NCI-H128 (cell line): ENCODE measurements at regions not wholly inside any gene's neighbourhood (a gene's known extent, or its start where the extent isn't known, plus 50 kb on each side); places are given as distances from the start of the nearest gene placed in this dataset.

Experiments
- DNase-seq: peaks from one replicate; lab custom pipeline; 2025; ENCODE audit not compliant: unreplicated experiment; lab: John Stamatoyannopoulos, UW

DNA sequence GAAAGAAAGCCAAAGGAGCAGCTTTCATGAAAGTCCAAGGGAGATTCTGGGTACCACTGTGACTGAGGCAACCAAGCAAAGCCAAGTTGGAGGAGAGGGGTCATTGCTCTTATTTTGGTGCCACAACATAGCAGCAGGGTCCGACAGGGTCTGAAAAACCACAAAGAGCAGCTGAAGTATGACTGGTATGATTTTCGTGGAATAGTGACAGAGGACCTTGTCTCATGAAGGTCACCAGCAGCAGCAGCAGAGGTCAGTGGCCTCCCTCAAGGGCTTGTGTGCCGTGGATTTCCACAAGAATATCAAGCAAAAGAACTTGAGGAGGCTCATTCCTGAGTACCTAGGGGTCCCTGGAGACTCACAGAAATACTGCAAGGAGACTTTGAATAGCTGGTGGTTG lies 160.9 kb upstream of the SYT6 start:
- DNase-seq = no peak

DNA sequence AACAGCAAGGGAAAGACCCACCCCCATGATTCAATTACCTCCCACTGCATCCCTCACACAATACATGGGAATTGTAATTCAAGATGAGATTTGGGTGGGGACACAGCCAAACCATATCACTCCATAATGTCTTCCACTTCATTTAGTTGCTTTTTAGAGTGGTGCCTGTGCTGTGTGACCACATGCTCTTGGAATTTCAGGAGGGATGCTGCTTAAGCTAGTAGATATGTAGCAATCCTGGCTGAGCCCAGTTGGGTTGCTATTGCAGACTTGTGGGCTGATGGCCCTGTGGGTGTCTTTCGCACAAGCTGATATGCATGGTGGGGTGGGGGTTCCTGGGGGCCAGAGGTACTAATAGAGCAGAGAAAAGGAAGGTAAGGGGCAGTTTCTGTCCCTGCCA lies 160.4 kb upstream of the SYT6 start:
- no peak for DNase-seq

DNA sequence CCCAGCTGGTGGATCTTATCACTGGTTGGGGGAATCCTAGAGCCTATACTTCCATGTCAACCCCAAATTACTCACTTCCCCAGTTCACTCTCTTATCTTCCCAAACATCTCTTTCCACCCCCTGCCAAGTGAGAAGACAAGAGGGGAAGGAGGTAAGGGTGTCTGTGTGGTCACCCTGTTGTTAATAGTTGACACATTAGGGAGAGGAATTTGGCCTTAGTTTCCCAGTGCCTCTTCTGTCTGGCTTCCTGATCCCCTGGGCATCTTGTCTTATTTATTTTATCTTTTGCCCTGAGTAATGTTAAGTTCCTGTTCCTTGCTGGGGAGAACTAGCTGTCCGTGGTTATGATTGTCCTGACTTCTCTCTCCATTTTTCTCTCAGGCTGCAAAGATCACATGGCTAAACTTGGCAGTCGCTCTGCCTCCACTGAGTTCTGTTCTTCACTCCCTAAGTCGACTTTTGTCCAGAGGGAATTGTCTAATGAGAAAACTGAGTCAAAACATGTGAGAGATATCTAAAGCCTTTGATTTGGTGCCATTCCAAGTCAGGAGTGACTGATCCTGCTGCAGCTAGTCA lies 157.1 kb upstream of the SYT6 start:
- no peak for DNase-seq

DNA sequence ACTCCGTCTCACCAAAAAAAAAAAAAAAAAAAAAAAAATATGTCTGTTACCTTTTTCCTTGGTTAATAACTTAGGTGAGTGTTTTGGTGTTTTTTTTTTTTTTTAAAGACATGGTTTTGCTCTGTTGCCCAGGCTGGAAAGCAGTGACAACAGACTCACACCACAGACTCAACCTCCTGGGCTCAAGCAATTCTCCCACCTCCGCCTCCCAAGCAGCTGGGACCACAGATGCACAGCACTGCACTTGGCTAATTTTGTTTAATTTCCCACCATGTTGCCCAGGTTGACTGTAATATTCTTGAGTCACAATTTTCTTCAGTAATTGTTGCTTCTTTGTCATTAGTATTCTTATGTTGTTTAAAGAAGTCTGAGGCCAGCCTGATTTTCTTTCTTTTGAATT lies 149.2 kb upstream of the SYT6 start:
- DNase-seq = no peak

DNA sequence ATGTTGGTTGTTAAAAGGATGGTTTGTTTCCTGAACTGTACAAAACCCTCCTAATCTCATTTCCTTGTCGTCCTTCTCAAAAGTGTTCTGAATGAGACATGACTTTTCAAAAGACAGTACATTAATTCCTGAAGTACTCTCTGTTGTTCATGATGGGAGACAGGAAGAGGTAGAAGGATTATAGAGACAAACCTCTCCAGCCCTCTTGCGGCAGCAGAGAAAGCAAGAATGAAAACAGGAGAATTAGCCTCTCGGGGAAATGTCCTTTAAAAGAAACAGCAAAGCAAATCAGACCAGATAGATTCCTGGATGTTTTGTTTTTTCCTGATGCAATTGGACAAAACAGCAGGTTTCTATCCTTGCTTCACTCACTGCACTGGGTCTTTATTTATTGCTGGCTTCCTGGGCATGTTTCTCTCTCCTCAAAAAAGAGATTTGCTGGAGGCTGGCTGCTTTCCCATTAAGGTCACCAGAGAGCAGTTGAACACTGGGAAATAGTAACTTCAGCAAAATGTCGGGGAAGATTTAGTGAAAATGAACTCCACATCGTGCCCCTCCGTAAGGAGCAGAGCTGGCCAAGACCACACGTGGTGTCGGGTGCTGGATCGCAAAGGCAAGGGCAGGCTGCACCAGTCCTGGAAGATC lies 145.8 kb upstream of the SYT6 start:
- no peak for DNase-seq

DNA sequence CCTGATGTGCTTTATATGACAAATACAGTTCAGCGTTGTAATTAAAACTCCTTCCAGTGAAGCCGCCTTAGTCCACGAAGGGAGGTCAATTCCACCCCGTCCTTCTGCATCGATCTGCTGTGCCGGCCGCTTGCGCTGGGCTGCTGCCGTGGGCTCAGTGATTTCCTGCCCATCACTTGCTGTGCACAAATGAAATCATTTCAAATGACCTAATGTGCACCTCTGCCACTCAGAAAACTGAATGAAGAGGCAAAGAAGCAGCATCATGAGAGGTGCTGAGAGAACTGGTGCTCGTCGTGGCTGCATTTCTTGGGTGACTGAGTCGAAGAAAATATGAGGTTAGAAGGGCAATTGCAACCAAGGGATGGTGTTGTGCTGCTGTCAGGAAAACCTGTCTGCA lies 144.3 kb upstream of the SYT6 start:
- no peak for DNase-seq

DNA sequence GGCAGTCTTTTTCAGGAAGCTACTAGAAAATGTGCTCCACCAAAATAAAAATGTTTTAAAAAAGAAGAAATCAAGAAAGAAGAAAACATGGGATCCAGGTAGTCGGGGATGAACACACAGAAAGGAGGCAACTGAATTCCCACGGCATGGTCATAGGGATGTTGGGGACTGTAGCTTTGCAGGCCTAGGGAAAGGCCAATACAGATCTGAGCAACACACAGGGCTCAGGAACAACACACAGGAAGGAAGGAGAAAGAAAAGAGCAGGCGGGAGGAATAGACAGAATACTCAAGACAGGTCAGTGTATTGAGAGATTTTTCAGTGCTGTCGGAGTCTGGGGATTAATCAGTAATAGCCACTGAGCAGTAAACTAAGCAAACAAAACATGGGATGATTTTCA lies 142.7 kb upstream of the SYT6 start:
- DNase-seq = no peak

DNA sequence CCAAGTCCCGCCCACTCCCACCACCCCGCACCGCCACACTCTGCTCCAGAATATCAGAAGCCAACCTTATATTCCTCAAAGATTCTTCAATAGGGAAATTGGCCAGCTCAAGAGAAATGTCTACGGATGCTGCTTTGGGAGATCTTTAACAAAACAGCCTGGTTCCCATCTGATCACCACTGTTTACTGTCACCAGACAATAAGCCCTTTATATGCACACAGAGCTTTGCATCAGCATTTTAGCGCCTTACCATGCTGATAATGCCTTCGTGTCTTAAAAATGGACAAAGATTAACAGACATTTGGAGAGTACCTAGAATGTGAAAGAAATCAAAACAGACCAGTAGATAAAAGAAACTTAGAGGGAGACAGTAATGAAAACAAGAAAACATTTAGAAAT lies 141.7 kb upstream of the SYT6 start:
- no peak for DNase-seq

DNA sequence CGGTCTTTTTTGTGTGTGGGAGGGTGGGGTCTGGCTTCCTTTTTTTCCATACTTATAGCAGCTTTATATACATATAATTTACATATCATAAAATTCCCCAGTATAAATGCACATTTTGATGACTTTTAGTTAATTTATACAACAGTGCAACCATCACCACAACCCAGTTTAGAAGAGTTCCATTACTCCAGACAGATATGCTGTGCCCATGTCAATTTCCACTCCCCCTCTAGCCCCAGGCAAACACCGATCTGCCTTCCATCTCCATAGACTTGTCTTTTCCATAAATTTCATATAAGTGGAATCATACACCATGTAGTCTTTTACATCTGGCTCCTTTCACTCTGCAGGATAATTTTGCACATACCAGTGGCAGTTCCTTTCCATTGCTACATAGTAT lies 139.2 kb upstream of the SYT6 start:
- no peak for DNase-seq

DNA sequence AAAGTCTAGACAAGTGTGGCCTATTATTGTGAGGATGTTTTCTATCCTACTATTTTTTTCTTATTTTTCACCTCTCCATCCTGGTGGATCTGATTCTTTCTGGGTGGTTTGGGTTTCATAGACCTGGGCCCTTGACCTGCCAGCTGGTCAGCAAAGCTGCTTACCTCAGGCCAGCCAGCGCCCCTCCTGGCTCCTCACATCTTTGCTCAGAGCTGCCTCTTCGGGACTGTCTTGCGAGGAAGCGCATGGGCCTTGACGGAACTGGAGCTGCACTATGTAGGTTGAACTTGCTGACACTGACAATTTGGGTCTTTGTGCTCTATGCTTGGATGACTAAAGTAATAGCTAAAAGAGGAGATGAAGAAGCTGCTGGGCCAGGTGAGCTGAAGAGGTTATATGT lies 138.5 kb upstream of the SYT6 start:
- DNase-seq = no peak

DNA sequence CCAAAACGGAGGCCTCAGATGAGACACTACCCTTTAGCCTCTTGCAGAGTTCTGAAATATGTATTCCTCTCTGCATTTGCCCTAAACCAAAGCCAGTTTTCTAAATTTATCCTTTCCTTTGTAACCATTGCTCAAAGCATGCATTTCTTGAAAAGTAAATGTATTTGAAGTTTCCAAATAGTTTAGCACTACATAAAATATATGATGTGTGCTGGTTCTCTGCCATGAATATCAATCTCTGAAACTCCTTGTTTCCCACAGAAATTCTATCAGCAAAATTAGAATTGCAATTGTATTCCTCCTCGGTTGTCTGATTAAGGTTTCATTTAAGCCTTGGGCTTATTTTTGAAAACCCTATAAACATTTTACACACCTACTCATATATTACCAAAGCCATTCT lies 137.1 kb upstream of the SYT6 start:
- DNase-seq = no peak

DNA sequence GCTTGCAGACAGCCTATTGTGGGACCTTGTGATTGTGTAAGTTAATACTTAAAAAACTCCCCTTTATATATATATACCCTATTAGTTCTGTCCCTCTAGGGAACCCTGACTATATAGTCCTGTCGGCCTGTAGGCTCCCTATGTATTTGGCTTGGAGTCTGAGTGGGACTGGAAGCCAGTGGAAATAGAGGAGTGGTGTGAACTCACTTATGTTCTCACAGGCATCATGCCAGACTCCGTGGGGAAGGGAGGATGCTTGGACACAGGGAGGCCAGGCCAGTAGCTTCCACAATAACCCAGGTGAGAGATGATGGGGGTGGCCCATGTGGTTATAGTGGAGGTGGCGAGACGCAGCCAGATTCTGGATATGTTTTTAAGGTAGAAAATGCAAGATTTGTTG lies 136.7 kb upstream of the SYT6 start:
- DNase-seq = no peak

DNA sequence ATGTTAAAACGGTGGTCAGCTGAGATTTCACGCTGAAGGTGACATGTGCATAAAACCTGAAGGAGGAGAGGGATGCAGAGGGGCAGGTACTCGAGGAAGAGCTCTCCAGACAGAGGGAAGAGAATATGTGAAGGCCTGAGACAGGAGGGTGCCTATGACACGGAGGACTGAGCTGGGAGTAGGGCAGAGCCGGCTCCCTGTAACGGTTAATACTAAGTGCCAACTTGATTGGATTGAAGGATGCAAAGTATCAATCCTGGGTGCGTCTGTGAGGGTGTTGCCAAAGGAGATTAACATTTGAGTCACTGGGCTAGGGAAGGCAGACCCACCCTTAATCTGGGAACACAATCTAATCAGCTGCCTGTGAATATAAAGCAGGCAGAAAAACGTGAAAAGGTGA lies 136.2 kb upstream of the SYT6 start:
- DNase-seq = no peak

DNA sequence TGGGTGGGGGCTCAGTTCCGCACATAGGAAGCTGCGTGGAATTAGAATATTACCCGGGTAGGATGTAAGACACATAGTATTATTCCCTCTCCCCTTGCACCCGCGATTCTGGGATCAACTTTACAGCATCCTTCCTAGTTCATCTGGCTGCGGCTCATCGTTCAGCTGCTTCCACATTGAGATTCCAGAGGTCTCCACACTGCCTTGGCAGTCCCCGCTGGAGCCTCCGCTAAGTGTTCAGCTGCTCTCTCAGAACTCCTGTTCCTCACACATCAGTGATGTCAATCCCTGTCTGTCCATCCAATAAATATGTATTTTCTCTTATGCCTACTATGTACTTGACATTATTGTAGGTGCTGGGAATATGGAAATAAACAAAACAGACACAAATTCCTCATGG lies 135.6 kb upstream of the SYT6 start:
- DNase-seq = no peak

DNA sequence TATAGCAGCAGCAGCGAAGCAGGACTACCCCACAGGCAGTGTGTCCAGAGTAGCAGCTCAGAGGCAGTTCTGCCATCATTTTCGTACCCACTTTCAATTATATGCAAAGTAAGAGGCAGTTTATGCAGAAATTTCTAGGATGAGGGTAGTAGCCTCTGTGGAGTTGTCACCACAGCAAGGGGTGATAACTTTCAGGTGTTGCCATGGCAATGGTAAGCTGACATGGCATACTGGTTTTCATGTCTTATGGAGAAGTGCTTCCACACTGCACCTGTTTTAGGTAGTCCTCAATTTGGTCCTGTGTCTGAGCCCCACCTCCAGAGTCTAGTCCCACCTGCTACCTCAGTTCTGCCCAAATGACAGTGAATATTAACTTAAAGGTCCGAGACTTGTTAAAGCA lies 133.3 kb upstream of the SYT6 start:
- DNase-seq = no peak

DNA sequence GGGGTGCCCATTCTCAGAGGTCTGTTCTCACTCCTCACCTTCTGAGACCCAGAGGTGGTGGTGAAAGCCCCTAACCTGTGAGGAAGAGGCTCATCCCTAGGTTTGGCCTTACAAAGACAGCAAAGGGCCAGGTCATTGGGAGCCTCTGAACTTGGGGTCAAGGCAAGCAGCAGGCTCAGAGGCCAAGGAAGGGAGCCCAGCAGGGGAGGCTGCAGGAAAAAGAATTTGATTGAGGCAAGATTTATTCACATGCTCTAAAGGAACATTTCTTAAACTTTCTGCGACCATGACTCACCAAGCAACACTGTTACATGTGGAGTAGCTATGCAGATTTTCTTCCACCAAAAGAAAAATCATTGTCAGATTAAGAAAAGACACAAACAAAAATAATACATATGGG lies 132.5 kb upstream of the SYT6 start:
- DNase-seq = no peak

DNA sequence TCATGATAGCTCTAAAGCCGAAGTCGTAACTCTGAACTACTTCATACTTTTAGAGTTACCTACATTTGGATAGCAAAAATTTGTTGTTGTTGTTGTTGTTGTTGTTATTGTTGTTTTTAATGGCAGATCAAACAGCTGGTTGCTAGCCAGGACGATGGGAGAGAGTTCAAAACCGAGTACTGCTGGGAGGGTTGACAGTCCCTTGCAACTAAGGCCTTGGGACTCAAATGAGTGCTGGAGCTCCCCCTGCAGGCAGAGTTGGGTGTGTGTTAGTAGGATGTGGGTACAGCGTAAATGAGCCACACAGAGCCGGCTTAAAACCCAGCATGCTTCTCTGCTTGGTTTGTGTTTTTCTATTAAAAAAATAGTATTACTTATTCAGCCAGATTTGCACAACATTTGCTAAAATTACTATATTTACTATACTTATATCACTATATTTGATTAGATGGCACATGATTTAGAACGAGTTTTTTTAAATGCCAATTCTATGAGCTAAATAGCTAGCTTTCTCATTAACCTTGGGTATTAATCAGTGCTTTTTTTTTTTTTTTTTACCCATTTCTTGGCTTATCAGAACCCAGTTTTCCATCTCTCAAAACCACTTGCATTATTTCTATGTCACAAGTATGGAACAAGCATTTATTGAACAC lies 129.2 kb upstream of the SYT6 start:
- peak; percentile 68 for DNase-seq

DNA sequence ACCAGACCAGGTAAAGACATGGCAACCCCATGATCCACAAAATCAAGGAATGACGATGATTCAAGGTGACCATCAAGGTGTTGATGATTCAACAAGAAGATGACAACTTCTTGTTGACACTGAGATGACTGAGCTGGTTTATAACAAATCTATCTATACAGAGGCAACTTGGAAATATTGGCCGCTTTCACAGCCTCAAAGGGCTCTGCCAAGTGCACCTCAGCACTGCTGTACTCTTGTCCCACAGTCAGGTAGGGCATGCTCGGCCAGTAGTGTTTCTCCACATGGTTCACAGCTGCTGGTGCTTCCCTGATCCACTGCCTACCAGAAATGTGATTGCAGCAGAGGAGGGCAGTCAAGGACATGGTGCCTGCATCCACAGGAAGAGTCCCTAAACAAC lies 125.2 kb upstream of the SYT6 start:
- no peak for DNase-seq

DNA sequence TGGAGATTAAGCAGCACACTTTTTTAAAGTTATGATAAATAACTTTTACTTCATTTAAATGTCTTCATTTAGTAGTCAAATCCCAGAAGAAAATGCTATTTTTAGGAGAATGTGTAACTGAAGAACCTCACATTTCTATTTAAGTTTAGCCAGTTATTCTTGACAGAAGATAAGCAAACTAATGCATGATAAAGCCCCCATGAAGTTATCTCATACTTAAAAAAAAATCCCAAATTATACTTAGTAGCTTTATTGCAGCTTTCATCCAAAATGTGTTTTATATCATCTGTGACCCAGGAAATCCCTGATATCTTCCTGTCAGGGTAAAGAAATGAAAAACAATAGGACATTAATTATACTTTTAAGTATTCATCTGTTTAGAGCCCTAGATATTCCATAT lies 124.8 kb upstream of the SYT6 start:
- no peak for DNase-seq

DNA sequence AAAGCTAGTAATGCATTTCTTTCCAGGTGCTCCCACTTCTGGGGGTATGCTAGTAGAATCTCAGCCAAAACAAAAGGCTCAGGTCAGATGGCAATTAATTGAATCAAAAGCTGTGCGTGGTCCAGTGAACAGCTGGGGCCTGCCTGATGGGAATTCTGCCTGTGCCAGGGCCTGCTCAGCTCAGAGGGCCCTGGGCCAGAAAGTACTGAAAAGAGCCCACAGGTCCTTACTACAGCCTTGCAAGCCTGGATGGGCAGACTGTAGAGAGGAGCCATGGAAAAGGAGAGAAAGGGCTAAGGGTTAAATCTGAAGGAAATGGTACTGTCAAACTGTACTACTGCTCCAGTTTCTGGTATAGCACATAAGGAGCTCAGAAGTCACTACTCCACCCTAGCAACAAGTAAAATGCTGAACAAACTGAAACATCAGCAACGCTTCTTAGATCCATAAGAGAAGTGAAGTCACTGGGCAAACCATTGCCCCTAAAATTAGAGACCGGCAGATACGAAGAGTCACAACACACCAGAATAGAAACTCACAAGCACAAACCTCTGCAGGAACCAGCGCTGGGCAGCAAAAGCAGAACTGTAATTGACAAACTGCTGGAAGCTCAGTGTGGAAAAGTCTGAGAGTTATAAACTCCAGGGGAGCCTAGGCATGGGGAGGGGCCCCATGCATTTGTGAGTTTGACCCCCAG lies 121.1 kb upstream of the SYT6 start:
- no peak for DNase-seq

DNA sequence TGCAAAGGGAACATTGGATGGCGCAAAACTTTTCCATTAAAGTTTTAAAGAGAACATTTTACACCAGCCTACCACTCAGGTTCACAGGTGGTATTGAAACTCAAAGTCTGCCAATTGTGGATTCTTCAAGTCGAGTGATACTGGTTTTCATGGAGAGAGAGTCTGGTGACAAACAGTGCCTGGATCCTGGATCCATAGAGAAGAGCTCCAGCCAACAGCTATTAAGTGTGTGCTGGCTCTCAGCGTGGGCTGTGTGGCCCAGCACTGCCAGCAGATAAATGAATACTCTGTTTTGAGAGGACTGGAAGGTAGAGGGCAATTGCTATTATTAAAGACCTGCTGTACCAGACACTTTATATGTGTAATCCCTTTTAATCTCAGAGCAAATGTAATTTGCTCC lies 118.9 kb upstream of the SYT6 start:
- DNase-seq = no peak

DNA sequence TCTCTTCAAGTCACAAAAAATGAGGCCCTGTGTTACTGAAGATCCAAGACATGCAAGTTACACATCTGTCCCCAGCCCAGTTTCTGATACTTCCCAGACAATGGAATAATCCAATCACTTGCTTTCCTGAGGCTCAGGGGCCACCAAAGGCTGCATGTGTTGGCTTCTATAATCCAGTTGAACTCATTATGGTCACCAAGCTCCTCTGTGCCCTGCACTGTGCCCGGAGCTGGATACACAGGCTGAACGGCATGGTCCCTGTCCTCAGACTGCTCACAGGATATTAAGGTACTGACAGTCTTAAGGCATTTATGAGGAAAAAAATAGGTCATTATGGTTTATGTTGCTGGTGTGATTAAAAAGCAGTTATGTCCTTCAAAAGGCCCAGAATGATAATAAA lies 117.0 kb upstream of the SYT6 start:
- DNase-seq = no peak
